HG03175 (cell line): ENCODE measurements at regions not wholly inside any gene's neighbourhood (a gene's known extent, or its start where the extent isn't known, plus 50 kb on each side); places are given as distances from the start of the nearest gene placed in this dataset.

Source experiments
- ATAC-seq: cut with Tn5 transposase; IDR thresholded peaks from one replicate; pipeline ENCODE4 v1.9.1; 2021; ENCODE audit warnings: mild to moderate bottlenecking, moderate library complexity; ENCODE audit not compliant: unreplicated experiment

- ATAC-seq, result no peak
These were observed 301.3 kb upstream of the NFE2L3 start for GRCh38 chr7:25850735-25851134.

- ATAC-seq, result peak; percentile 49
These were observed 300.4 kb upstream of the NFE2L3 start for GRCh38 chr7:25851332-25852210.

GRCh38 chr7:25852211-25852938 is 299.6 kb upstream of the NFE2L3 start:
- ATAC-seq, result no peak

GRCh38 chr7:25852939-25853271 is 299.1 kb upstream of the NFE2L3 start:
- ATAC-seq, result no peak

- no peak for ATAC-seq
These were observed 298.7 kb upstream of the NFE2L3 start for GRCh38 chr7:25853314-25853713.

- ATAC-seq, result no peak
These were observed 297.9 kb upstream of the NFE2L3 start for GRCh38 chr7:25854059-25854458.

GRCh38 chr7:25854608-25855497 is 297.1 kb upstream of the NFE2L3 start:
- ATAC-seq, result no peak

GRCh38 chr7:25855854-25856782 is 295.9 kb upstream of the NFE2L3 start:
- ATAC-seq, result no peak

GRCh38 chr7:25857376-25858067 is 294.5 kb upstream of the NFE2L3 start:
- no peak for ATAC-seq

GRCh38 chr7:25858200-25858524 is 293.8 kb upstream of the NFE2L3 start:
- ATAC-seq, result no peak

GRCh38 chr7:25858525-25859411 is 293.2 kb upstream of the NFE2L3 start:
- ATAC-seq, result no peak

- ATAC-seq, result no peak
These were observed 292.4 kb upstream of the NFE2L3 start for GRCh38 chr7:25859412-25860274.

GRCh38 chr7:25860275-25861163 is 291.5 kb upstream of the NFE2L3 start:
- ATAC-seq, result no peak

- no peak for ATAC-seq
These were observed 290.9 kb upstream of the NFE2L3 start for GRCh38 chr7:25861164-25861496.

- ATAC-seq, result no peak
These were observed 290.3 kb upstream of the NFE2L3 start for GRCh38 chr7:25861601-25862260.

GRCh38 chr7:25862261-25863004 is 289.6 kb upstream of the NFE2L3 start:
- ATAC-seq, result peak; percentile 92
